ENCODE measurements at regions not wholly inside any gene's neighbourhood (a gene's known extent, or its start where the extent isn't known, plus 50 kb on each side); places are given as distances from the start of the nearest gene placed in this dataset.
"Not testable (repeated sequence)": the region's sequence is repeated elsewhere in the genome, so short reads cannot be mapped to it uniquely, and the experiment has no call there.

- ChIA-PET CTCF (no interaction called here), POLR2A (no interaction called here)
- Mint-ChIP-seq H3K4me1 (no peaks in the 10 kb centered on the region), H3K27me3 (peaks cover 13% of the 10 kb centered on the region), H3K4me3 (no peak overlapping the region), H3K9me3 (ENCODE audit: insufficient read depth) (no peaks in the 10 kb centered on the region), H3K27ac (no peak overlapping the region)
- WGBS (ENCODE audit: insufficient coverage) = no CpG with 5 or more reads among the region's 2 CpGs
- H2AFZ ChIP-seq (ENCODE audit: insufficient read depth, low read depth, low read length, poor library complexity, severe bottlenecking) = no peak overlapping the region
- H3K9ac ChIP-seq (ENCODE audit: low read length) = no peak overlapping the region
- peaks cover 0 to 4% (median 0%) of the 10 kb centered on the region in 3 donors for H3K9me3 ChIP-seq (ENCODE audit: control extremely low read depth in 1 of 3, control insufficient read depth in 2 of 3, insufficient read depth in 1 of 3, low read length in 2 of 3)
- no peak for TF ChIP-seq EZH2 (IDR thresholded peaks at IDR 0.05; ENCODE audit: borderline replicate concordance, insufficient read depth, low read depth, low read length, poor library complexity, severe bottlenecking)
- no peak for TF ChIP-seq CTCF (IDR thresholded peaks at IDR 0.05)
- no peaks in the 10 kb centered on the region for H3K79me2 ChIP-seq (ENCODE audit: control insufficient read depth, insufficient read depth, low read length)
- intact Hi-C loops (cut with micrococcal nuclease) = no loop called here
- DNase-seq (no peak), ATAC-seq (ENCODE audit: low read depth) (no peak)
- H3K36me3 ChIP-seq (replicated peaks in 1 of 2; ENCODE audit: control extremely low read depth in 1 of 2, control insufficient read depth in 1 of 2, extremely low read depth in 1 of 2, insufficient read depth in 2 of 2, low read length in 1 of 2) = no peaks in the 10 kb centered on the region
- H3K4me1 ChIP-seq (ENCODE audit: control insufficient read depth in 2 of 2, insufficient read depth in 2 of 2, low read length in 2 of 2) = no peaks in the 10 kb centered on the region
- no peaks in the 10 kb centered on the region for H3K27me3 ChIP-seq (replicated peaks in 1 of 4; ENCODE audit: control extremely low read depth in 1 of 4, control insufficient read depth in 3 of 4, insufficient read depth in 4 of 4, low read length in 3 of 4)
- no peak overlapping the region for H3K27ac ChIP-seq (ENCODE audit: low read length in 2 of 2)
- no peak overlapping the region for H3K4me3 ChIP-seq (ENCODE audit: control extremely low read depth in 1 of 5, extremely low read depth in 1 of 5, insufficient read depth in 1 of 5, low read depth in 2 of 5, low read length in 4 of 5)
- H3K4me2 ChIP-seq (replicated peaks; ENCODE audit: low read depth, low read length, poor library complexity, severe bottlenecking) = no peak overlapping the region
- no peaks in the 10 kb centered on the region for H4K20me1 ChIP-seq (ENCODE audit: control insufficient read depth, insufficient read depth, low read length, poor library complexity, severe bottlenecking)
Observed at GRCh38 chr7:93025389-93025788, 92.4 kb downstream of the SAMD9 start.

DNA sequence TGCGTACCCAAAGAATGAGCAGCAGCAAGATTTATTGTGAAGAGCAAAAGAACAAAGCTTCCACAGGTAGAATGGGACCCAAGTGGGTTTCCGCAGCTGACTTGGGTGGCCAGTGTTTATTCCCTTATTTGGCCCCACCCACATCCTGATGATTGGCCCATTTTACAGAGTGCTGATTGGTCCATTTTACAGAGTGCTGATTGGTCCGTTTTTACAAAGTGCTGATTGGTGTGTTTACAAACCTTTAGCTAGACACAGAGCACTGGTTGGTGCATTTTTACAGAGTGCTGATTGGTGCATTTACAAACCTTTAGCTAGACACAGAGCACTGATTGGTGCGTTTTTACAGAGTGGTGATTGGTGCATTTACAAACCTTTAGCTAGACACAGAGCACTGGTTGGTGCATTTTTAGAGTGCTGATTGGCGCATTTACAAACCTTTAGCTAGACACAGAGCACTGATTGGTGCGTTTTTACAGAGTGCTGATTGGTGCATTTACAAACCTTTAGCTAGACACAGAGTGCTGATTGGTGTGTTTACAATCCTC is 94.8 kb downstream of the SAMD9 start:
- 100% methylated on average over 3 of the region's 6 CpGs for WGBS (ENCODE audit: insufficient coverage)
- H3K79me2 ChIP-seq (ENCODE audit: control insufficient read depth, insufficient read depth, low read length); H3K9me3 ChIP-seq (ENCODE audit: control extremely low read depth in 1 of 3, control insufficient read depth in 2 of 3, insufficient read depth in 1 of 3, low read length in 2 of 3); H3K4me1 ChIP-seq (ENCODE audit: control insufficient read depth in 2 of 2, insufficient read depth in 2 of 2, low read length in 2 of 2); H3K27ac ChIP-seq (ENCODE audit: low read length in 2 of 2); H3K4me2 ChIP-seq (replicated peaks; ENCODE audit: low read depth, low read length, poor library complexity, severe bottlenecking); H3K9ac ChIP-seq (ENCODE audit: low read length); H3K36me3 ChIP-seq (replicated peaks in 1 of 2; ENCODE audit: control extremely low read depth in 1 of 2, control insufficient read depth in 1 of 2, extremely low read depth in 1 of 2, insufficient read depth in 2 of 2, low read length in 1 of 2); H3K27ac Mint-ChIP-seq; ATAC-seq (ENCODE audit: low read depth); H3K4me3 Mint-ChIP-seq; H3K27me3 Mint-ChIP-seq; H3K9me3 Mint-ChIP-seq (ENCODE audit: insufficient read depth); H3K4me3 ChIP-seq (ENCODE audit: control extremely low read depth in 1 of 5, extremely low read depth in 1 of 5, insufficient read depth in 1 of 5, low read depth in 2 of 5, low read length in 4 of 5); H3K27me3 ChIP-seq (replicated peaks in 1 of 4; ENCODE audit: control extremely low read depth in 1 of 4, control insufficient read depth in 3 of 4, insufficient read depth in 4 of 4, low read length in 3 of 4); H3K4me1 Mint-ChIP-seq; CTCF ChIA-PET; H4K20me1 ChIP-seq (ENCODE audit: control insufficient read depth, insufficient read depth, low read length, poor library complexity, severe bottlenecking); H2AFZ ChIP-seq (ENCODE audit: insufficient read depth, low read depth, low read length, poor library complexity, severe bottlenecking); POLR2A ChIA-PET; intact Hi-C loops (cut with micrococcal nuclease); DNase-seq: not testable (repeated sequence)

Data from B cell (primary cell).